ENCODE measurements at regions not wholly inside any gene's neighbourhood (a gene's known extent, or its start where the extent isn't known, plus 50 kb on each side); places are given as distances from the start of the nearest gene placed in this dataset.

DNA sequence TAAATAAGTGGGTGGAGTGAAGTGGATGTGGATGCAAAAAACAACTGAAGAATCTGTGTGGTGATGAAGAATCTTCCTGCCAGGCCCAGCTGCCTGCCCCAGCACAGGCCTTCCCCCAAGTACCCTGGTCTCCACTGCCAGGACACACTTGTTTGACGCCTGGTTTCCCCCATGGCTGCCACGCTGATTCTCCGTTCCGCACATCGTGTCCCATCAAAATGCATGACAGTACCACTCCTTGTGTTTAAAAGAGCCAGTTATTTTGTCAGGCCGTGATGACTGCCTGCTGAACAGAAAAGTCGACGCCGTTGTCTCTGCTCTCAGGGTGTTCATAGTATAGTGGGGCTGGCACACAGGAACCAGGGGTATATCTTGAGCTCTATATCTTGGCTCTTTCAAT is 50.3 kb upstream of the KYNU start:
- TF ChIP-seq, protein P1, sequence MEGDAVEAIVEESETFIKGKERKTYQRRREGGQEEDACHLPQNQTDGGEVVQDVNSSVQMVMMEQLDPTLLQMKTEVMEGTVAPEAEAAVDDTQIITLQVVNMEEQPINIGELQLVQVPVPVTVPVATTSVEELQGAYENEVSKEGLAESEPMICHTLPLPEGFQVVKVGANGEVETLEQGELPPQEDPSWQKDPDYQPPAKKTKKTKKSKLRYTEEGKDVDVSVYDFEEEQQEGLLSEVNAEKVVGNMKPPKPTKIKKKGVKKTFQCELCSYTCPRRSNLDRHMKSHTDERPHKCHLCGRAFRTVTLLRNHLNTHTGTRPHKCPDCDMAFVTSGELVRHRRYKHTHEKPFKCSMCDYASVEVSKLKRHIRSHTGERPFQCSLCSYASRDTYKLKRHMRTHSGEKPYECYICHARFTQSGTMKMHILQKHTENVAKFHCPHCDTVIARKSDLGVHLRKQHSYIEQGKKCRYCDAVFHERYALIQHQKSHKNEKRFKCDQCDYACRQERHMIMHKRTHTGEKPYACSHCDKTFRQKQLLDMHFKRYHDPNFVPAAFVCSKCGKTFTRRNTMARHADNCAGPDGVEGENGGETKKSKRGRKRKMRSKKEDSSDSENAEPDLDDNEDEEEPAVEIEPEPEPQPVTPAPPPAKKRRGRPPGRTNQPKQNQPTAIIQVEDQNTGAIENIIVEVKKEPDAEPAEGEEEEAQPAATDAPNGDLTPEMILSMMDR (IDR thresholded peaks at IDR 0.05), result no peak

DNA sequence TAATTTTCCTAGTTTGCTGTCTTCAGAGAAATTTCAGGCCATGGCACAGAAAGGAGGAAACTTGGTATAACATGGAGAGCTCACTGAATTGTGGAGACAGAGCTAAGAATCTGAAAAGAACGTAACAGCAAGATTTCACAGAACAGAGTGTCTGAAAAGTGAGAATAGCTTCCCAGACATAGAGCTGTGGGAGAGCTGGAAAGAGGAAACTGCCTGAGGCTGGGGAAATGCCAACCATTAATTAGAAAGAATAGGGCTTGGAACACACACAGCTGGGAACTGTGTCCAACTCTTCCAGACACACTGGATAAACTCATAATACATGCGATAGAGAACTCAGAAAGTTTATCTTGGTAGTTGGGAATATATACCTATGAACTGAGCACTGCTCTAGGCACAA is 51.6 kb upstream of the KYNU start:
- TF ChIP-seq, protein P1 (IDR thresholded peaks at IDR 0.05), result no peak

DNA sequence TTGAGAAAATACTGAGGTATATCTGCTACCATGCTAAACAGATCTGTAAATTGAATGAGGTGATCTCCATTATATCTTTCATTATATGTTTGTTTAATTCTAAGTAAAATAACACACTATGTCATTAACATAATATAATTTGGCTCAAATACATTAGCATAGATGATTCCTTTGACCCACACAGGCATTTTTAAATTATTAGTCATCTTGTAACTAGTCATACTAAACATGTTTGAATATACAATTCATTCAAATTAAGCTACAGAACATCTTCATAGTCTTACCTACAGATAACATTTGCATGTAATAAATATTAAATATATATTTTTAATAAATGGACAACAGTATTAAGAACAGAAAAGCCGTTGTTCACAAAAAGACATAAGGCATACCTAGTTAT is 52.7 kb upstream of the KYNU start:
- TF ChIP-seq, protein P1 (IDR thresholded peaks at IDR 0.05), result no peak

DNA sequence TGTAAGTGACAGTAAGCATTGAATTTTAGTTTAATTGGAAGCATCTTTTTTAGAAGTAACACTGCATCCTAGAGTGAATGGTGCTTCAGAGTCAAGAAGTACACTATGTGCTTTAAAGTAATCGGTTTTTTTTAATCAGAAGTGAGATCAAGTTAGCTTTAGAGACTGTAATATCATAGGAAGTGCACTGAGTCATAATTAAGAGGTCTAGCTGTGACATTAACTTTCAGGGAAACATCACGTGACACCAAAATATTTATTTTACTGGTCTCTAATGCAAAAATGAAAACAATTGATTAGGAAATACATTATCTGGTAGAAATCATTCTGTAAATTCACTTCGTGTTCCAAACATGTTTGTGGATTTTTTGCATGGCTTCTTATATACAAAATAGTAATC is 55.3 kb upstream of the KYNU start:
- TF ChIP-seq, protein P1 (IDR thresholded peaks at IDR 0.05), result no peak

DNA sequence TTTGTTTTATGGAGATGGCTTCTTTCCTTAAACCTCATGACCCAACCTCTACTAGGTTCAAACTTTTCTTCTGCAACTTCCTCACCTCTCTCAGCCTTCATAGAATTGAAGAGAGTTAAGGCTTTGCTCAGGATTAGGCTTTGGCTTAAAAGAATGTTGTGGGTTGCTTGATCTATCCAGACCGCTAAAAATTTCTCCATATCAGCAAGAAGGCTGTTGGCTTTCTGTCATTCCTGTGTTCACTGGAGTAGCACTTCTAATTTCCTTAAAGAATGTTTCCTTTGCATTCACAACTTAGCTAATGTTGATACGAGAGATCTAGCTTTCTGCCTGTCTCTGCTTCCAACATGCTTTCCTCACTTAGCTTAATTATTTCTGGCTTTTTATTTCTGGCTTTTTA is 58.1 kb upstream of the KYNU start:
- TF ChIP-seq, protein P1 (IDR thresholded peaks at IDR 0.05), result no peak

DNA sequence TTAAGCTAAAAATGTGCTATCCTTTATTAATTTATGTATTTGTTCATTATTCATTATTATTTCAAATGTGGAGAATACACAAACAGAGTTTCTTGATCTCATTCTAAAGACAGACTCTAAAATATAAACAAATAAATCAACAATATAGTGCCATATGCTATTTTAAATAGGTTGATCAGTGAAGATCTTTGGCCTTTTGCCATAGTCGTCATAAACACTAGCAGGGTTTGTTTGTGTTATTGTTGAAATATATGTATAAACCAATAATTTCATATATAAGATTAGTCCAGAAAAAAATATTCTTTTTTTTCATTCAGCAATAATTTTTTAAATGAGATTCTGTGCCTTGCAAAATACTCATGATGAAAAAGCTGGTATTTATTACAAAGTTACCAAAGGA is 62.1 kb upstream of the KYNU start:
- TF ChIP-seq, protein P1 (IDR thresholded peaks at IDR 0.05), result no peak

DNA sequence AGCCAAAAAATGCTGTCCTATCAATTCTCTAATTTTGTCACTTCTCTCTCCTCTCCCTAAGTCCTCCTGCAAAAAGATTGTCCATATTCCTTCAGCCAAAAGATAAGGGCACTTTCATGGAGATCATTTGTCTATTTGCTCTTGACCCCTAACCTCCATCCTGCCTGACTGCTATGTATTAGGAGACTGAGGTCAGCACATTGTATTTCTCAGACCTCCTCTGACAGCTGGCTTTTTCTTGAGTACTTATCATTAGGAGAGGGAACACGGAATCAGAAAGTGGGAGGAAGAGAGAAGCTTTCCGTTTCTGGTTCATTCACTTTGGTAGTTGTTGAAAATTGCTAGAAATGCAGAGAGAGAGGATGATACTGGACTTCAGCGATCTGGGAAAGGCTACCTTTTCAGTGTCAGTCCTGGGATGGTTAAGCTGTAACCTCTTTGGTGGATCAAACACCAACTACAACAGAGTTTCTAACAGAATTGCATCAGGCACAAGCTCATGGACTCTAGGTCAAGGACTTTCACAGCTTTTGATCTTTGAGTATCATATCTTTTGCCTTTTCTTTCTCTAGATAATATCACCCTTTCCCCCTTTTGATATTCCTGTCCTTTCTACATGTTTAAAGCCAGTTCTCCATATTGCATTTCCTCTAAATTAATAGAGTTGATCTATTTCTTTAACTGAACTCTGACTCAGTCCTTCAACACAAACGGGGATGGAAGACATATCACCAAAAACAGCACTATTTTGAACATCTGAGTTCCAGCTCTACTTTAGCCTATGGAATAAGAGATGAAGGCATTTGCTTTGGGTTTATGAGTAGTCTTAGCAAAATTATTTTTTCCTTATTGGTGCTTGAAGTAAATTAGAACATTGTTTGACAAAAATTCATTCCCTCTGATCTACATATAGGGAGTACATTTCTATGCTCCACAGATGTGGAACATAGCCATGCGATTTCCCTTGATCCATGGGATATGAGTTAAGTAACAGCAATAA is 63.3 kb upstream of the KYNU start:
- TF ChIP-seq, protein P1 (IDR thresholded peaks at IDR 0.05), result no peak

Measured in LNCAP (cell line).